ENCODE measurements at regions not wholly inside any gene's neighbourhood (a gene's known extent, or its start where the extent isn't known, plus 50 kb on each side); places are given as distances from the start of the nearest gene placed in this dataset.

- no peaks in the 10 kb centered on the region for H3K4me1 ChIP-seq (ENCODE audit: control insufficient read depth in 2 of 2, insufficient read depth in 2 of 2, low read length in 2 of 2)
- CTCF ChIA-PET = no interaction called here
Measured at GRCh38 chr9:96078897-96079490, 203.5 kb downstream of the ERCC6L2 start.

DNA sequence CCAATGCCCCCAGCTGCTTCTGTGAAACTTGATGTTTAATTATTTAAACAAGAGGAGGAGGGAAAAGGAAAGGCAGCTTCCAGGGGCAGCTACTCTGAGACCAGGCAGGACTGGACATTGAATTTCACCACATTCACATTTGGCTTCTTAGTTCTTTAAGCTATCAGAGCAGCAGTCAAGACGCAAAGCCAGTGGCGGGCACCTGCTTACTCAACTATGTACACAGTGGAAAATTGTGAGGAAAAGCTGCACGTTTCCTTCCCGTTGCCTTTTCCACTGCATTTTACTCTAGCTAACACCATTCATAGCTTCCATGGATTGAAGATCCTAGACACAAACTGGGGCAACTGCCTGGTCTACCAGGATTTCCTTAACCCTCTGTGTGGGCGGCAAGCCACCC lies 200.3 kb downstream of the ERCC6L2 start:
- DNase-seq = no peak
- H3K9me3 Mint-ChIP-seq = peaks cover 0 to 2% (median 0%) of the 10 kb centered on the region in 11 donors
- H3K27ac Mint-ChIP-seq = no peak overlapping the region
- H3K4me1 Mint-ChIP-seq = peaks cover 0 to 5% (median 0%) of the 10 kb centered on the region in 7 donors
- no peaks in the 10 kb centered on the region for H3K4me1 ChIP-seq (ENCODE audit: control insufficient read depth in 2 of 2, insufficient read depth in 2 of 2, low read length in 2 of 2)
- H3K36me3 Mint-ChIP-seq = no peaks in the 10 kb centered on the region
- H3K27ac ChIP-seq (ENCODE audit: low read depth, low read length) = no peak overlapping the region
- ChIA-PET CTCF (no interaction called here), POLR2A (no interaction called here)
- H3K4me3 Mint-ChIP-seq = no peak overlapping the region
- peaks cover 0 to 14% (median 4%) of the 10 kb centered on the region in 5 donors for H3K27me3 Mint-ChIP-seq
- H3K27me3 ChIP-seq (ENCODE audit: control insufficient read depth in 2 of 2, insufficient read depth in 2 of 2, low read length in 2 of 2) = no peaks in the 10 kb centered on the region
- H3K9me3 ChIP-seq (ENCODE audit: control insufficient read depth in 2 of 3, low read length in 3 of 3) = no peaks in the 10 kb centered on the region
- no peak for ATAC-seq
- no peak overlapping the region for H3K4me3 ChIP-seq (ENCODE audit: low read length)
- H3K36me3 ChIP-seq (ENCODE audit: control insufficient read depth in 2 of 3, insufficient read depth in 3 of 3, low read length in 3 of 3) = no peaks in the 10 kb centered on the region
- intact Hi-C loops (cut with micrococcal nuclease) = no loop called here

More at GRCh38 chr9:96078897-96079490, 203.5 kb downstream of the ERCC6L2 start:
- intact Hi-C loops (cut with micrococcal nuclease) = no loop called here
- Mint-ChIP-seq H3K36me3 (no peaks in the 10 kb centered on the region), H3K9me3 (no peaks in the 10 kb centered on the region), H3K27ac (no peak overlapping the region), H3K4me3 (no peak overlapping the region), H3K27me3 (peaks cover 0 to 11% (median 9%) of the 10 kb centered on the region in 5 donors), H3K4me1 (peaks cover 0 to 5% (median 0%) of the 10 kb centered on the region in 7 donors)
- no peaks in the 10 kb centered on the region for H3K36me3 ChIP-seq (ENCODE audit: control insufficient read depth in 2 of 3, insufficient read depth in 3 of 3, low read length in 3 of 3)
- POLR2A ChIA-PET = no interaction called here
- no peak for DNase-seq
- H3K27ac ChIP-seq (ENCODE audit: low read depth, low read length) = no peak overlapping the region
- ATAC-seq = no peak
- no peak overlapping the region for H3K4me3 ChIP-seq (ENCODE audit: low read length)
- H3K9me3 ChIP-seq (ENCODE audit: control insufficient read depth in 2 of 3, low read length in 3 of 3) = no peaks in the 10 kb centered on the region
- no peaks in the 10 kb centered on the region for H3K27me3 ChIP-seq (ENCODE audit: control insufficient read depth in 2 of 2, insufficient read depth in 2 of 2, low read length in 2 of 2)

GRCh38 chr9:96075111-96075510 lies 199.6 kb downstream of the ERCC6L2 start:
- peaks cover 0 to 9% (median 2%) of the 10 kb centered on the region in 5 donors for H3K27me3 Mint-ChIP-seq
- CTCF ChIA-PET = no interaction called here
- DNase-seq (no peak), ATAC-seq (no peak)
- no peak overlapping the region for H3K27ac Mint-ChIP-seq
- intact Hi-C loops (cut with micrococcal nuclease) = no loop called here
- peaks cover 0 to 5% (median 0%) of the 10 kb centered on the region in 7 donors for H3K4me1 Mint-ChIP-seq
- no peaks in the 10 kb centered on the region for H3K36me3 ChIP-seq (ENCODE audit: control insufficient read depth in 2 of 3, insufficient read depth in 3 of 3, low read length in 3 of 3)
- POLR2A ChIA-PET = no interaction called here
- no peaks in the 10 kb centered on the region for H3K27me3 ChIP-seq (ENCODE audit: control insufficient read depth in 2 of 2, insufficient read depth in 2 of 2, low read length in 2 of 2)
- no peaks in the 10 kb centered on the region for H3K4me1 ChIP-seq (ENCODE audit: control insufficient read depth in 2 of 2, insufficient read depth in 2 of 2, low read length in 2 of 2)
- no peak overlapping the region for H3K4me3 Mint-ChIP-seq
- H3K36me3 Mint-ChIP-seq = no peaks in the 10 kb centered on the region
- no peaks in the 10 kb centered on the region for H3K9me3 ChIP-seq (ENCODE audit: control insufficient read depth in 2 of 3, low read length in 3 of 3)
- peaks cover 0 to 2% (median 0%) of the 10 kb centered on the region in 11 donors for H3K9me3 Mint-ChIP-seq
- no peak overlapping the region for H3K4me3 ChIP-seq (ENCODE audit: low read length)
- no peak overlapping the region for H3K27ac ChIP-seq (ENCODE audit: low read depth, low read length)

DNA sequence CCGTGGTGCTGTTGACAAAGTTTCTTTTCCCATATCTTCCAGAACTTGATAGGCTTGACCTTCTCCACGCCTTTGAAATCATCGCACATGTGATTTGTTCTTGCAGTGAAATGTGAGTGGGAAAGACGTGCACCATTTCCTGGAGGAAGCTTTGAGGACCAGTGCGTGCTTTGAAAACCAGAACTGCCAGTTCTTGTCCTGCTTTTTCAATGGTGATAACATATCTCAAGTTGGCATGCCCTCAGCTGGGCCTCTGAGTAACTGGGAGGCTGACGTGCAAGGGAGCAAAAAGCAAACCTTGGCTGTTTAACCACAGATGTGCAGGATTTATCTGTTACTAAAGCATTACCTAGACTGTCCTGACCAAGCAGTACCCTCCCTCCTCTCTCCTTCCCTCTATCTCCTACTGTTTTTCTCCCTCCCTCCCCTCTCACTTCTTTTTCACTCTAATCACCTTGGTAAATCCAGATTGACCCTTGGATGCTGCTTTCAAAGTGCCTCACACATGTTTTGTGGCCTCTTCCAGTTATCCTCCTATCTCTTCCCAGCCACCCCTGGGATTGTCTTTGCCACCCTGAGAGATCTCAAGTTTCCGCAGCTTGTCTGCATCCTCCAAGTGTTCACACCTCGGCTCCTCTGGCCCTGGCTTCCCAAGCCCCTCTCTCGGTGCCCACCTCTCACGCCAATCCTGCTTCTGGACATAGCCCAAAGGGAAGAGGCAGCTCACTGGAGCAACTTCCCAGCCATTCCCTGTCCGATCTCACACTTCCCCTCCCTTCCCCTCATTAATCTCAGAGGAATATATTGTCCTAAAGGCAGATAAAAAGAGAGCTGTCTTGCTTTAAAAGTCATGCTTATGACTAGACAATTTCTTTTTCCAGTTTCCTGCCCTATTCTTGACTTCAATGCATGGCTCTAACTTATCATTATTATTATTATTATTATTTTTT lies 198.3 kb downstream of the ERCC6L2 start:
- no peak overlapping the region for H3K27ac Mint-ChIP-seq
- no peak for ATAC-seq
- Histone ChIP-seq H3K27ac (ENCODE audit: low read depth, low read length) (no peak overlapping the region), H3K4me1 (ENCODE audit: control insufficient read depth in 2 of 2, insufficient read depth in 2 of 2, low read length in 2 of 2) (no peaks in the 10 kb centered on the region), H3K4me3 (ENCODE audit: low read length) (no peak overlapping the region), H3K27me3 (ENCODE audit: control insufficient read depth in 2 of 2, insufficient read depth in 2 of 2, low read length in 2 of 2) (peaks cover 0 to 4% of the 10 kb centered on the region in 2 donors), H3K9me3 (ENCODE audit: control insufficient read depth in 2 of 3, low read length in 3 of 3) (no peaks in the 10 kb centered on the region), H3K36me3 (ENCODE audit: control insufficient read depth in 2 of 3, insufficient read depth in 3 of 3, low read length in 3 of 3) (no peaks in the 10 kb centered on the region)
- intact Hi-C loops (cut with micrococcal nuclease) = no loop called here
- CTCF ChIA-PET = no interaction called here
- no peak overlapping the region for H3K4me3 Mint-ChIP-seq
- peaks cover 0 to 5% (median 0%) of the 10 kb centered on the region in 7 donors for H3K4me1 Mint-ChIP-seq
- no peaks in the 10 kb centered on the region for H3K36me3 Mint-ChIP-seq
- H3K27me3 Mint-ChIP-seq = peaks cover 0 to 9% (median 5%) of the 10 kb centered on the region in 5 donors
- DNase-seq = no peak
- POLR2A ChIA-PET = no interaction called here
- peaks cover 0 to 2% (median 0%) of the 10 kb centered on the region in 11 donors for H3K9me3 Mint-ChIP-seq

GRCh38 chr9:96072930-96073329 lies 197.4 kb downstream of the ERCC6L2 start:
- H3K36me3 Mint-ChIP-seq = no peaks in the 10 kb centered on the region
- CTCF ChIA-PET = no interaction called here

DNA sequence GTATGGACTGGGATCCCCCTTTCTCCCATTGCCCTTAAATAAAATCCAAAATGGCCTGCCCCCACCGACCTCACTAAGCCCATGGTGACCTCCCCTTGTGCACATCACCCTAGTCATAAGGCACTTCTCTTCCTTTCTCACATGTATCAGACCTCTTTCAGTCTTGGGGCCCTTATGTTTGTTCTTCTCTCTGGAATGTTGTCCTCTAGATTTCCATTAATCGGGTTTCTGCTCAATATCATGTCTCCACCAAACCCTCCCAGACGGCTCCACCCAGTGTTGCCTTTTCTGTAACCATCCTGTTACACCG lies 196.3 kb downstream of the ERCC6L2 start:
- no peaks in the 10 kb centered on the region for H3K36me3 ChIP-seq (ENCODE audit: control insufficient read depth in 2 of 3, insufficient read depth in 3 of 3, low read length in 3 of 3)
- DNase-seq (no peak), ATAC-seq (no peak)
- Mint-ChIP-seq H3K27me3 (peaks cover 0 to 9% (median 5%) of the 10 kb centered on the region in 5 donors), H3K36me3 (no peaks in the 10 kb centered on the region), H3K4me1 (peaks cover 0 to 5% (median 0%) of the 10 kb centered on the region in 7 donors), H3K27ac (no peak overlapping the region), H3K4me3 (no peak overlapping the region), H3K9me3 (peaks cover 0 to 2% (median 0%) of the 10 kb centered on the region in 11 donors)
- ChIA-PET CTCF (no interaction called here), POLR2A (no interaction called here)
- H3K4me3 ChIP-seq (ENCODE audit: low read length) = no peak overlapping the region
- H3K9me3 ChIP-seq (ENCODE audit: control insufficient read depth in 2 of 3, low read length in 3 of 3) = no peaks in the 10 kb centered on the region
- H3K27me3 ChIP-seq (ENCODE audit: control insufficient read depth in 2 of 2, insufficient read depth in 2 of 2, low read length in 2 of 2) = peaks cover 0 to 4% of the 10 kb centered on the region in 2 donors
- intact Hi-C loops (cut with micrococcal nuclease) = no loop called here
- H3K27ac ChIP-seq (ENCODE audit: low read depth, low read length) = no peak overlapping the region
- no peaks in the 10 kb centered on the region for H3K4me1 ChIP-seq (ENCODE audit: control insufficient read depth in 2 of 2, insufficient read depth in 2 of 2, low read length in 2 of 2)

More at GRCh38 chr9:96072930-96073329, 197.4 kb downstream of the ERCC6L2 start:
- Histone ChIP-seq H3K36me3 (ENCODE audit: control insufficient read depth in 2 of 3, insufficient read depth in 3 of 3, low read length in 3 of 3) (no peaks in the 10 kb centered on the region), H3K27ac (ENCODE audit: low read depth, low read length) (no peak overlapping the region), H3K27me3 (ENCODE audit: control insufficient read depth in 2 of 2, insufficient read depth in 2 of 2, low read length in 2 of 2) (peaks cover 0 to 4% of the 10 kb centered on the region in 2 donors), H3K9me3 (ENCODE audit: control insufficient read depth in 2 of 3, low read length in 3 of 3) (no peaks in the 10 kb centered on the region), H3K4me1 (ENCODE audit: control insufficient read depth in 2 of 2, insufficient read depth in 2 of 2, low read length in 2 of 2) (no peaks in the 10 kb centered on the region), H3K4me3 (ENCODE audit: low read length) (no peak overlapping the region)
- intact Hi-C loops (cut with micrococcal nuclease) = no loop called here
- DNase-seq = no peak
- Mint-ChIP-seq H3K9me3 (peaks cover 0 to 2% (median 0%) of the 10 kb centered on the region in 11 donors), H3K27ac (no peak overlapping the region), H3K27me3 (peaks cover 0 to 9% (median 5%) of the 10 kb centered on the region in 5 donors), H3K4me3 (no peak overlapping the region), H3K4me1 (peaks cover 0 to 5% (median 0%) of the 10 kb centered on the region in 7 donors)
- POLR2A ChIA-PET = no interaction called here
- ATAC-seq = no peak

Data from naive thymus-derived CD4-positive, alpha-beta T cell (primary cell).